GM23338 (cell line): ENCODE measurements at regions not wholly inside any gene's neighbourhood (a gene's known extent, or its start where the extent isn't known, plus 50 kb on each side); places are given as distances from the start of the nearest gene placed in this dataset.

ENCODE experiments used
- CREB1 ChIP-seq: fragments of 250-450 bp; sonication (Bioruptor Pico); IDR thresholded peaks from 2 replicates; pipeline ENCODE4 v1.5.0; 2020; ENCODE audit warnings: low read depth, mild to moderate bottlenecking, moderate library complexity
- EZH2 ChIP-seq: fragments of 200-600 bp; sonication (generic); IDR thresholded peaks from one replicate; pipeline ENCODE4 v1.8.0; 2017; ENCODE audit warnings: antibody characterized with exemption, mild to moderate bottlenecking, low read depth; ENCODE audit not compliant: unreplicated experiment
- EZH2phosphoT487 ChIP-seq: fragments of 200-600 bp; sonication (generic); IDR thresholded peaks from one replicate; pipeline ENCODE4 v1.8.1; 2018; ENCODE audit warnings: antibody characterized with exemption; ENCODE audit not compliant: unreplicated experiment
- JUNB ChIP-seq: IDR thresholded peaks from one replicate; pipeline ENCODE4 v1.6.1; 2016; ENCODE audit warnings: antibody characterized with exemption; ENCODE audit not compliant: unreplicated experiment
- NANOG ChIP-seq: IDR thresholded peaks from 2 replicates; pipeline ENCODE4 v1.6.1; 2016; ENCODE audit warnings: antibody characterized with exemption, borderline replicate concordance
- POLR2AphosphoS5 ChIP-seq: IDR thresholded peaks from 2 replicates; pipeline ENCODE4 v1.6.1; 2016; ENCODE audit warnings: antibody characterized with exemption, low read depth
- STAT1 ChIP-seq: IDR thresholded peaks from one replicate; pipeline ENCODE4 v1.6.1; 2016; ENCODE audit warnings: antibody characterized with exemption; ENCODE audit not compliant: unreplicated experiment
- ZNF114 ChIP-seq: fragments of 250-450 bp; sonication (Bioruptor Pico); IDR thresholded peaks from 2 replicates; pipeline ENCODE4 v1.5.0; 2020; ENCODE audit warnings: mild to moderate bottlenecking, moderate library complexity
- ZNF331 ChIP-seq: fragments of 250-450 bp; sonication (Bioruptor Pico); IDR thresholded peaks from 2 replicates; pipeline ENCODE4 v1.5.0; 2020; ENCODE audit warnings: low read depth, mild to moderate bottlenecking, moderate library complexity
- TF ChIP-seq, protein P1 (sequence below), 2 experiments: fragments of 200-600 bp in 1 of 2; sonication (generic) in 1 of 2; conservative IDR thresholded peaks; 2 replicates each; pipeline versions ENCODE4 v1.5.1 to v1.6.1; 2016 to 2017; ENCODE audit warnings: antibody characterized with exemption in 2 of 2, low read depth in 2 of 2, mild to moderate bottlenecking in 2 of 2, moderate library complexity in 1 of 2
- TF ChIP-seq, protein P2 (sequence below): IDR thresholded peaks from one replicate; pipeline ENCODE4 v1.6.1; 2018; ENCODE audit warnings: antibody characterized with exemption; ENCODE audit not compliant: unreplicated experiment
- TF ChIP-seq, protein P3 (sequence below): IDR thresholded peaks from 2 replicates; pipeline ENCODE4 v1.6.1; 2016; ENCODE audit warnings: antibody characterized with exemption
- TF ChIP-seq, protein P4 (sequence below): fragments of 250-450 bp; sonication (Bioruptor Pico); IDR thresholded peaks from 2 replicates; pipeline ENCODE4 v1.5.0; 2020; ENCODE audit warnings: mild to moderate bottlenecking, moderate library complexity

DNA sequence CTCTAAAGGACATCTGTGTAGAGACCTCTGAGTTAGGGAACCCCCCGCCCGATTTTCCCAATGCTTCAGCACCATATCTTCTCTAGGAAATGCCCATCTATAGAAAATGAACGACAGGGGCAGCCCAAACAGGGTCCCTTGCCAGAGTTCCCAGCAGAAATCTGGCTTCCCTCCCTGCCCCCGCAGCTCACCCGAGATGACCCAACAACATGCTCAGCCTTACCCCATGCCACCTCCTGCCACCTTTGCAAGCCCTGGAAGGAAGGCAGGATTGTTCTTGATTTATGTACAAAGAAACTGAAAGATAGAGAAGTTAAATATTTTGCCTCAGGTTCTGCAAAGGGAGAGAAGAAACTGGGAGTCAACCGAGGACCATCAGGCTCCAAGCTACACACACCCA is 105.6 kb upstream of the UQCRFS1 start:
- TF ChIP-seq ZNF114 (no peak), EZH2 (no peak), POLR2AphosphoS5 (no peak), JUNB (no peak), EZH2phosphoT487 (no peak), CREB1 (CRISPR knock-in tag) (no peak), ZNF331 (CRISPR knock-in tag) (no peak), STAT1 (no peak), NANOG (no peak)
- TF ChIP-seq, protein P1, sequence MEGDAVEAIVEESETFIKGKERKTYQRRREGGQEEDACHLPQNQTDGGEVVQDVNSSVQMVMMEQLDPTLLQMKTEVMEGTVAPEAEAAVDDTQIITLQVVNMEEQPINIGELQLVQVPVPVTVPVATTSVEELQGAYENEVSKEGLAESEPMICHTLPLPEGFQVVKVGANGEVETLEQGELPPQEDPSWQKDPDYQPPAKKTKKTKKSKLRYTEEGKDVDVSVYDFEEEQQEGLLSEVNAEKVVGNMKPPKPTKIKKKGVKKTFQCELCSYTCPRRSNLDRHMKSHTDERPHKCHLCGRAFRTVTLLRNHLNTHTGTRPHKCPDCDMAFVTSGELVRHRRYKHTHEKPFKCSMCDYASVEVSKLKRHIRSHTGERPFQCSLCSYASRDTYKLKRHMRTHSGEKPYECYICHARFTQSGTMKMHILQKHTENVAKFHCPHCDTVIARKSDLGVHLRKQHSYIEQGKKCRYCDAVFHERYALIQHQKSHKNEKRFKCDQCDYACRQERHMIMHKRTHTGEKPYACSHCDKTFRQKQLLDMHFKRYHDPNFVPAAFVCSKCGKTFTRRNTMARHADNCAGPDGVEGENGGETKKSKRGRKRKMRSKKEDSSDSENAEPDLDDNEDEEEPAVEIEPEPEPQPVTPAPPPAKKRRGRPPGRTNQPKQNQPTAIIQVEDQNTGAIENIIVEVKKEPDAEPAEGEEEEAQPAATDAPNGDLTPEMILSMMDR (conservative IDR thresholded peaks at IDR 0.05; ENCODE audit: low read depth in 2 of 2): no peak
- TF ChIP-seq, protein P2, sequence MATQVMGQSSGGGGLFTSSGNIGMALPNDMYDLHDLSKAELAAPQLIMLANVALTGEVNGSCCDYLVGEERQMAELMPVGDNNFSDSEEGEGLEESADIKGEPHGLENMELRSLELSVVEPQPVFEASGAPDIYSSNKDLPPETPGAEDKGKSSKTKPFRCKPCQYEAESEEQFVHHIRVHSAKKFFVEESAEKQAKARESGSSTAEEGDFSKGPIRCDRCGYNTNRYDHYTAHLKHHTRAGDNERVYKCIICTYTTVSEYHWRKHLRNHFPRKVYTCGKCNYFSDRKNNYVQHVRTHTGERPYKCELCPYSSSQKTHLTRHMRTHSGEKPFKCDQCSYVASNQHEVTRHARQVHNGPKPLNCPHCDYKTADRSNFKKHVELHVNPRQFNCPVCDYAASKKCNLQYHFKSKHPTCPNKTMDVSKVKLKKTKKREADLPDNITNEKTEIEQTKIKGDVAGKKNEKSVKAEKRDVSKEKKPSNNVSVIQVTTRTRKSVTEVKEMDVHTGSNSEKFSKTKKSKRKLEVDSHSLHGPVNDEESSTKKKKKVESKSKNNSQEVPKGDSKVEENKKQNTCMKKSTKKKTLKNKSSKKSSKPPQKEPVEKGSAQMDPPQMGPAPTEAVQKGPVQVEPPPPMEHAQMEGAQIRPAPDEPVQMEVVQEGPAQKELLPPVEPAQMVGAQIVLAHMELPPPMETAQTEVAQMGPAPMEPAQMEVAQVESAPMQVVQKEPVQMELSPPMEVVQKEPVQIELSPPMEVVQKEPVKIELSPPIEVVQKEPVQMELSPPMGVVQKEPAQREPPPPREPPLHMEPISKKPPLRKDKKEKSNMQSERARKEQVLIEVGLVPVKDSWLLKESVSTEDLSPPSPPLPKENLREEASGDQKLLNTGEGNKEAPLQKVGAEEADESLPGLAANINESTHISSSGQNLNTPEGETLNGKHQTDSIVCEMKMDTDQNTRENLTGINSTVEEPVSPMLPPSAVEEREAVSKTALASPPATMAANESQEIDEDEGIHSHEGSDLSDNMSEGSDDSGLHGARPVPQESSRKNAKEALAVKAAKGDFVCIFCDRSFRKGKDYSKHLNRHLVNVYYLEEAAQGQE: no peak
- TF ChIP-seq, protein P3, sequence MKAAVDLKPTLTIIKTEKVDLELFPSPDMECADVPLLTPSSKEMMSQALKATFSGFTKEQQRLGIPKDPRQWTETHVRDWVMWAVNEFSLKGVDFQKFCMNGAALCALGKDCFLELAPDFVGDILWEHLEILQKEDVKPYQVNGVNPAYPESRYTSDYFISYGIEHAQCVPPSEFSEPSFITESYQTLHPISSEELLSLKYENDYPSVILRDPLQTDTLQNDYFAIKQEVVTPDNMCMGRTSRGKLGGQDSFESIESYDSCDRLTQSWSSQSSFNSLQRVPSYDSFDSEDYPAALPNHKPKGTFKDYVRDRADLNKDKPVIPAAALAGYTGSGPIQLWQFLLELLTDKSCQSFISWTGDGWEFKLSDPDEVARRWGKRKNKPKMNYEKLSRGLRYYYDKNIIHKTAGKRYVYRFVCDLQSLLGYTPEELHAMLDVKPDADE: no peak
- TF ChIP-seq, protein P4, sequence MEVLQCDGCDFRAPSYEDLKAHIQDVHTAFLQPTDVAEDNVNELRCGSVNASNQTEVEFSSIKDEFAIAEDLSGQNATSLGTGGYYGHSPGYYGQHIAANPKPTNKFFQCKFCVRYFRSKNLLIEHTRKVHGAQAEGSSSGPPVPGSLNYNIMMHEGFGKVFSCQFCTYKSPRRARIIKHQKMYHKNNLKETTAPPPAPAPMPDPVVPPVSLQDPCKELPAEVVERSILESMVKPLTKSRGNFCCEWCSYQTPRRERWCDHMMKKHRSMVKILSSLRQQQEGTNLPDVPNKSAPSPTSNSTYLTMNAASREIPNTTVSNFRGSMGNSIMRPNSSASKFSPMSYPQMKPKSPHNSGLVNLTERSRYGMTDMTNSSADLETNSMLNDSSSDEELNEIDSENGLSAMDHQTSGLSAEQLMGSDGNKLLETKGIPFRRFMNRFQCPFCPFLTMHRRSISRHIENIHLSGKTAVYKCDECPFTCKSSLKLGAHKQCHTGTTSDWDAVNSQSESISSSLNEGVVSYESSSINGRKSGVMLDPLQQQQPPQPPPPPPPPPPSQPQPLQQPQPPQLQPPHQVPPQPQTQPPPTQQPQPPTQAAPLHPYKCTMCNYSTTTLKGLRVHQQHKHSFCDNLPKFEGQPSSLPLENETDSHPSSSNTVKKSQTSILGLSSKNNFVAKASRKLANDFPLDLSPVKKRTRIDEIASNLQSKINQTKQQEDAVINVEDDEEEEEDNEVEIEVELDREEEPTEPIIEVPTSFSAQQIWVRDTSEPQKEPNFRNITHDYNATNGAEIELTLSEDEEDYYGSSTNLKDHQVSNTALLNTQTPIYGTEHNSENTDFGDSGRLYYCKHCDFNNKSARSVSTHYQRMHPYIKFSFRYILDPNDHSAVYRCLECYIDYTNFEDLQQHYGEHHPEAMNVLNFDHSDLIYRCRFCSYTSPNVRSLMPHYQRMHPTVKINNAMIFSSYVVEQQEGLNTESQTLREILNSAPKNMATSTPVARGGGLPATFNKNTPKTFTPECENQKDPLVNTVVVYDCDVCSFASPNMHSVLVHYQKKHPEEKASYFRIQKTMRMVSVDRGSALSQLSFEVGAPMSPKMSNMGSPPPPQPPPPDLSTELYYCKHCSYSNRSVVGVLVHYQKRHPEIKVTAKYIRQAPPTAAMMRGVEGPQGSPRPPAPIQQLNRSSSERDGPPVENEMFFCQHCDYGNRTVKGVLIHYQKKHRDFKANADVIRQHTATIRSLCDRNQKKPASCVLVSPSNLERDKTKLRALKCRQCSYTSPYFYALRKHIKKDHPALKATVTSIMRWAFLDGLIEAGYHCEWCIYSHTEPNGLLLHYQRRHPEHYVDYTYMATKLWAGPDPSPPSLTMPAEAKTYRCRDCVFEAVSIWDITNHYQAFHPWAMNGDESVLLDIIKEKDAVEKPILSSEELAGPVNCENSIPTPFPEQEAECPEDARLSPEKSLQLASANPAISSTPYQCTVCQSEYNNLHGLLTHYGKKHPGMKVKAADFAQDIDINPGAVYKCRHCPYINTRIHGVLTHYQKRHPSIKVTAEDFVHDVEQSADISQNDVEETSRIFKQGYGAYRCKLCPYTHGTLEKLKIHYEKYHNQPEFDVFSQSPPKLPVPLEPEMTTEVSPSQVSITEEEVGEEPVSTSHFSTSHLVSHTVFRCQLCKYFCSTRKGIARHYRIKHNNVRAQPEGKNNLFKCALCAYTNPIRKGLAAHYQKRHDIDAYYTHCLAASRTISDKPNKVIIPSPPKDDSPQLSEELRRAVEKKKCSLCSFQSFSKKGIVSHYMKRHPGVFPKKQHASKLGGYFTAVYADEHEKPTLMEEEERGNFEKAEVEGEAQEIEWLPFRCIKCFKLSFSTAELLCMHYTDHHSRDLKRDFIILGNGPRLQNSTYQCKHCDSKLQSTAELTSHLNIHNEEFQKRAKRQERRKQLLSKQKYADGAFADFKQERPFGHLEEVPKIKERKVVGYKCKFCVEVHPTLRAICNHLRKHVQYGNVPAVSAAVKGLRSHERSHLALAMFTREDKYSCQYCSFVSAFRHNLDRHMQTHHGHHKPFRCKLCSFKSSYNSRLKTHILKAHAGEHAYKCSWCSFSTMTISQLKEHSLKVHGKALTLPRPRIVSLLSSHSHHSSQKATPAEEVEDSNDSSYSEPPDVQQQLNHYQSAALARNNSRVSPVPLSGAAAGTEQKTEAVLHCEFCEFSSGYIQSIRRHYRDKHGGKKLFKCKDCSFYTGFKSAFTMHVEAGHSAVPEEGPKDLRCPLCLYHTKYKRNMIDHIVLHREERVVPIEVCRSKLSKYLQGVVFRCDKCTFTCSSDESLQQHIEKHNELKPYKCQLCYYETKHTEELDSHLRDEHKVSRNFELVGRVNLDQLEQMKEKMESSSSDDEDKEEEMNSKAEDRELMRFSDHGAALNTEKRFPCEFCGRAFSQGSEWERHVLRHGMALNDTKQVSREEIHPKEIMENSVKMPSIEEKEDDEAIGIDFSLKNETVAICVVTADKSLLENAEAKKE (CRISPR knock-in tag): no peak
